ENCODE measurements at regions not wholly inside any gene's neighbourhood (a gene's known extent, or its start where the extent isn't known, plus 50 kb on each side); places are given as distances from the start of the nearest gene placed in this dataset.
"Not testable (repeated sequence)": the region's sequence is repeated elsewhere in the genome, so short reads cannot be mapped to it uniquely, and the experiment has no call there.

DNA sequence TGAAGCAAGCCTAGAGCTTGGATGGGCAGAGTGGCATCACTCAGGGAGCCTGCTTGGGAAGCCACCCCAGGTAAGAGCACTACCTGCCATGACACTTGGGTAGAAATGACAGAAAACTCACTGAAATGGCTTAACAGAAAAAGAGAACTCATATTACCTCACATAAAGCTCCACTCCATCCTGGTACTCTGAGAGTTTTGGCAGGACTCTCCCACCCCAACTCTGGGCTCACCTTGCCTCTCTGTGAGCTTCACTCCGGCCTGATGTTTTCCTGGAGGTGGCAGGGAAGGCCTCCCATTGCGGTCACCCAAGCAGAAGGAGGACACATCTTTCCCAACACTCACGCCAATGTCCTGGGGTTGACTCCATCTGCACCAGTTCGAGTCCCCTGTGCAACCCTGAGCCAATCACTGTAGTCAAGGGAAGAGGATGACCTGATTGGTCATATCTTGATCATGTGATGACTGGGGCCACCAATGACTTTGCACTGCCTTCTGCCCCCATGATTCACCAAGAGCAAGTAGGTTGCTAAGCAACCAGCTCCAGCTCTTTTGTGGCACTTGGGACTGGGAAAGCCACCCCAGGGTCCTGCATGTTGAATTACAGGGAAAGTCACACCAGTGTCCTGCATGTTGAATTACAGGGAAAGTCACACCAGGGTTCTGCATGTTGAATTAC, 446.1 kb upstream of the SULF2 start:
- DNase-seq (ENCODE audit: low read depth), result no peak

DNA sequence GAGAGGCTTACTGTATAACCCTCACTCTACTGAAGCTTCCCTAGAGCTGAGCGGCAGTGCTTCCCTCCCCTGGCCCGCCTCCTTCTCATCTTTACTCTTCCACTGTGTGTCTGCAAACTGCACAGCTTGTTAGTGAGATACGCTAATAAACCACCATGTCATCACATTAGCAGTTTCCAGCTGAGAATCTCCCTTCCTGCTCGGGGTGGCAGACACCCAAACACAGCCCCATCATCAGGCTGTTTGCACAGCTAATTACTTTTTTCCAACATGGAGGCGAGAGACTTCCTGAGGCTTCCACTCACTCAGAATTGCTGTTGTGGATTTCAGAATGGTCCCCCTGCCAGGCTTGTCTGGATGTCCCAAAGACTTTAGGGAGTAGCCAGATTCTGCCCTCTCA, 444.9 kb upstream of the SULF2 start:
- no peak for DNase-seq (ENCODE audit: low read depth)

DNA sequence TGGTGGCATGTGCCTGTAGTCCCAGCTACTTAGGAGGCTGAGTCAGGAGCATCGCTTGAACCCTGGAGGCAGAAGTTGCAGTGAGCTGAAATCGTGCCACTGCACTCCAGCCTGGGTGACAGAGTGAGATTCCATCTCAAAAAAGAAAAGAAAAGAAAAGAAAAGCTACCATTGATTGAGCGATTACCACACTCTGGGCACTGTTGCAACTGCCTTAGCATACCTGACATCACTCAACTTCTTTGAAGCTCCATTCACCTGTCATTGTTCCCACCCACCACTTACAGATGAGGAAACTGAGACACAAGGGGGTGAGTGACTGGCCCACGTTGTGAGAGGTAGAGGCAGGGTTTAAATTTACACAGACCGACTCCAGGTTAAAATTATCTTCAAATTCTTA, 442.1 kb upstream of the SULF2 start:
- DNase-seq (ENCODE audit: low read depth), result no peak

GRCh38 chr20:48226642-48227041, 441.4 kb upstream of the SULF2 start:
- DNase-seq (ENCODE audit: low read depth), result no peak

- DNase-seq (ENCODE audit: low read depth), result peak; percentile 27
Measured at GRCh38 chr20:48224533-48225050, 439.3 kb upstream of the SULF2 start.

GRCh38 chr20:48223715-48224114, 438.4 kb upstream of the SULF2 start:
- no peak for DNase-seq (ENCODE audit: low read depth)

- DNase-seq (ENCODE audit: low read depth), result no peak
Measured at GRCh38 chr20:48222595-48223180, 437.4 kb upstream of the SULF2 start.

DNA sequence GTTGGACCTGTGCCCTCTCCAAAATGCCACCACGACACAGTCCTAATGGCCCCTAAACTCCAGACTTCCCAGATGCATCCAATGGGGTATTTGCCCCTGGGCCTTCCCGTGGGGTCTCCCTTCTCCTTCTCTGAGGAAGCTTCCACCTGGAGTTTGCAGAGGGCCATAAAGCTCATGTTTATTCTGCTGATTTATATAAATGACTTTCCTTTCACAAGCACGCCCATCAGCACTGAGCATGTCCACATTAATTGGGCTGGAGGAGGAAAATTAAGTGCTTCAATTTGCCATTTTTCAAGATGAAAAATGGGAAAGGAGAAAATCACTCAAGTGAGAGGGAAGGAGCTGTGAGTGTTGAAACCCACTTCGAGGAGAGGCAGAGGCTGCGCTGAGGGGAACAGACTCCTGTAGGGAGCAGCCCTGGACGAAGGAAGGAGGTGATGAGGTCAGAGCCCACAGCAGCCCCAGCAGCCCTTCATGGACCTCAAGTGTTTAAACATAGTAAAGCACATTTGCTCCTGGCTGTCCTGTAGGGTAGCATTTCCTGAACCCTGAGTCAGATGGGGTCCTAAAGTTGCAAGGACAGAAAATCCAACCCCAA, 434.9 kb upstream of the SULF2 start:
- no peak for DNase-seq (ENCODE audit: low read depth)

DNA sequence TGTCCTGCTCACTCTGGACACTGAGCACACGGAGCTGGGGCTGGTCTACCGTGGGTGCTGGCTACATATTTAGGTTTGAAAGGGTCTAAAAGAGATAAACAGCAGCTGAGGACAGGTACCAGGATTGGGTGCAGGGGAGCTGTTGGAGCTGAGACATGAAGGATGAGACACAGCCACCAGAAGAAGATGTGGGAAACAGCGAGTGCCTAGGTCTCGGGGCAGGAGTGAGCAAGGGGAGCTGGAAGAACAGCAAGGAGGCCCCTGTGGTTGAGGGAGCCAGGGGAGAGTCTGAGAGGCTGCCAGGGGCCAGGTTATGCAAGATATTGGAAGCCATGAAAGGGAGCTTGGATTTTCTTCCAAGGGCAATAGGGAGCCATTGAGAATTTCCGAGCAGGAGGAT, 434.0 kb upstream of the SULF2 start:
- no peak for DNase-seq (ENCODE audit: low read depth)

GRCh38 chr20:48217190-48217589, 431.9 kb upstream of the SULF2 start:
- no peak for DNase-seq (ENCODE audit: low read depth)

DNA sequence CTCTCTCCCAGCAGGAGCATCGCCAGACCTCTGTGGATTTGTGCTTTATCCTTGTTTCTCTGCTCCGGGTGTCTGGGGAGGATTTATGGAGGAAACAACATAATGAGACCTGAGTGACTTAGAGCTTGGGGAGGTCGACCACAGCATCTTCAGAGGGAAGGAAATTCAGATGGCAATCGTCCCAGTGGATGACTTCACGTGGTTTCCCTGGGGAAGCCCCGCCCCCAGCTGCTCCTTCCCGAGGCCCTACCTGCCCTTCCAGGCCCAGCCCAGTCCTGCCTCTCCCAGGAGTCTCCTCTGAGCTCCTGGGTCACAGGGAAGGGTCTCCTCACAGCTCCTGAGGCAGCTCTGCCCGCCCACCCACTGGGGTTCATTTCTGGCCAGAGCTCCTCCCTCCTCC, 430.3 kb upstream of the SULF2 start:
- DNase-seq (ENCODE audit: low read depth), result peak; percentile 19

GRCh38 chr20:48214601-48215000, 429.3 kb upstream of the SULF2 start:
- no peak for DNase-seq (ENCODE audit: low read depth)

DNA sequence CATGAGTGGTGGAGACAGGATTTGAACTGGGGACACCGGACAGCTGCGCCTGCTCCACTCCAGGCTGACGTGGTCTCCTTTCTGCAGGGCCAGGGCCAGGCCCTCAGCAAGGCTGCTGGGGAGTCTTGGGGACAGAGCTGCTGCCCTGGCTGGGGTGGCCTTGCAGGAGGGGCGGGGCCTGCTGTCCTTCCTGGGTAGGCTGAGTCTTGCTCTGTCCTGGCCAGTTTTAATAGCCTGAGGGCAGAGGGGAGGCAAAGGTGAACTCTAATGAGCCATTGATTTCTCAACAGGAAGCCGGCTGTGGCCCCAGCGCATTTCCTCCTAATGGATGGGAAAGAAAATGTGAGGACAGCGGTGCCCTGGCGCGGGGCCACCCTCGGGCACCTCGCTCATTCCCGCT, 428.4 kb upstream of the SULF2 start:
- not testable (repeated sequence) for DNase-seq (ENCODE audit: low read depth)

DNA sequence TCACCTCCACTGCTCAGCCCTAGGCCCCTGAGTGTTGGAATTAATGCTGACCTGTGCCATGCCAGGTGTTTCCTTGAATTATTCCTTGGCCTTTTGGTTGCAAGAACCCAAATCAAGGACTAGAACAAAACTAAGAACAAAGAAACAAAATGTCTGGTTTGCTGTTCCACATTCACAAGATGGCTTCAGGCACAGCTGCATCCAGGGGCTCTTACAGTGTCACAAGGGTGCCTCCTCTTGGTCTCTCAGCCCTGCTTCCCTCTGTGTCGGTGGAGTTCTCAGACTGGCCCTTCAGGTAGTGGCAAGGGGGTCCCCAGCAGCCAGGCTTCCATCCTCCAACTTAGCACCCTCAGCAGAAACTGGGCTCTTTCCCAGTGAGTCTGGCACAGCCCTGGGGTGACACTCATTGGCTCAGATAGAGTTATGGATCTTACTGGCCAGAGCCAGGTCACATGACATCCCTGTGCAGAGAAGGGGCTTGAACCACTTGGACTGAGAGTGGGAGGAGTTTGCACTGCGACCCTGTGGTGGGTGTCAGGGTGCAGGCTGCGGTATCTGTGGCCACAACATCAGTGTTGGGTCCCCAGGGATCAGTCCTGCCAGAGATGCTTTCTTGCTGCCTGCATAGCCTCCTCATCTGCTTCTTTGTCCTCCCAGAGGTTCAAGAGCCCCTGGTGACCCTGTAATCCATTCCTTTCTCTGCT, 427.7 kb upstream of the SULF2 start:
- DNase-seq (ENCODE audit: low read depth), result no peak

- no peak for DNase-seq (ENCODE audit: low read depth)
Measured at GRCh38 chr20:48211847-48212246, 426.6 kb upstream of the SULF2 start.

- DNase-seq (ENCODE audit: low read depth), result no peak
Measured at GRCh38 chr20:48211238-48211637, 426.0 kb upstream of the SULF2 start.

DNA sequence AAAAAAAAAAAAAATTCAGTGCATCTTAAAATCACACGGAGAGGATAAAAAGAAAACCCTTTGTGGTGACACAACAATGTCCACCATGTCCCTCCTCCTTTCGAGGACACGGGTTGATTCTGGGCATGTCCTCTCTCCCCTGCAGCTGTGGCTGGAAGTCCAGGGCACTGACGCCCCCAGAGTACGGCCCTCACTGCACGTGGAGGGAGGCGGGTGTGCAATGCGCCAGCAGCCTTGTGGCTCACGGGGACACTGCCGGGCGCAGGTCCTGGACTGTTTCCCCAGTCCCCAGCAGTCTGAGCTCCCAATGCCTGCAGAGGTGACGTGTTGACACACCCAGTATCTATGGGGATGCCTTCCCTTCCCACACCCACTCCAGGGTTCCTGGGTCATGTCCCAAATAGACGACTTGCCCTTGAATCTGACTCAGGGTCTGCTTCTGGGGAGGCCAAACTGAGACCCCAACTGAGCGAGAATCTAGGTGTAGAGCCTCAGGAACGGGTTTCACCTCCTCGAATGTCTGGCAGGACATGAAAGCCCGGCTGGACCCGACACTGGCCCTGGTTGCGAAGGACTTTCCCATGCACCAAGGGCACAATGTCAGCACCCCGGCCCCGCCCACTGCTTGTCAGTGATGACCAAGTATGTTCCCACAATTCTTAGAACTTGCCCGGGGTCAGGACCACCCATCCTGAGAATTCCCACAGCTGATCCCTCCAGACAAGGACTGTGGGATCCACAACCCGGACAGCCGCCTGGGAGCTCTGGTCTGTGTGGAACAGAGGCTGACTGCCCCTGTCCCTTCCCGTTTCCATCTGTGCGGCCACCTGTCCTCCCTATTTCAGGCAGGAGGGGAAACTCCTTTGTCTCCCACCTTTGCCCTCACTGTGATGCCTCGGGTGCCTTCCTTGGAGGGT, 425.1 kb upstream of the SULF2 start:
- no peak for DNase-seq (ENCODE audit: low read depth)

GRCh38 chr20:48209102-48209501, 423.8 kb upstream of the SULF2 start:
- DNase-seq (ENCODE audit: low read depth), result no peak

DNA sequence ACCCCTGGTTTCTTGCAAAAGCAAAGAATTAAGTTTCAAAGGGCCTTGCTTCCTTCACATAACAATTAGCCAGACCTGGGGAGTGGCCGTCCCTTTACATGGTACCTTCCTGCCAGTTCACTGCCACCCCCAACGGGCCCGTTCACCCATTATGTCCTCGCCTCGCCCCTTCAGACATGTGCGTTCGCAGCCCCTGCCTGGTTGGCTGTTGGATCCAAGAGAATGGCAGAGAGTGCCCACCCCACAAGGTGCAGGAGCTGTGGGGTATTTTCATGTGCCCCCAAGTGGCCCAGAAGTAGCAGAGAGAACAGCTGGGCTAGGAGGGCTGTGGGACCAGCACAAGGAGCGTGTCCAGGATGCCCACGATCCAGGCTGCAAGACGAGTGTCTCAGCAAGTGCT, 422.9 kb upstream of the SULF2 start:
- DNase-seq (ENCODE audit: low read depth), result no peak

GRCh38 chr20:48207505-48207904, 422.2 kb upstream of the SULF2 start:
- no peak for DNase-seq (ENCODE audit: low read depth)

DNA sequence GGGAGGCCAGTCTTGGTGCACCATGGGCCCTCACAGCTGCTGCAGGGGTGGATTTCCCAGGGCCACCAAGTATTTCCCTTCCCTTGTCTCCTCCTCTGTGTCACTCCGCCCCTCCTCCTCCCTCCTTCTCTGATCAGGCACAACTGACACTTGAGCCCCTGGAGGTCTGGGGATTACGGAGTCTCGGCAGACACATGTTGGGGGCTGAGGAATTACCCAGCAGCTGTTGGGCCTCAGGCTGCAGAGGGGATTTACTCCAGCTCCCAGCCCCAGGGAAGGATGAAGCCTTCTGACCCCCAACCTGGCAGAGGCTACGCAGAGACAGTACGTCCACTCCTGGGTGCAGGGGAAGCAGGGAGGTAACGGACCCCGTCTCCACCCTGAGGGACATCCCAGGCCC, 420.5 kb upstream of the SULF2 start:
- no peak for DNase-seq (ENCODE audit: low read depth)

GRCh38 chr20:48205281-48205782, 420.1 kb upstream of the SULF2 start:
- DNase-seq (ENCODE audit: low read depth), result no peak
